Ectodermal cell (in vitro differentiated cells): ENCODE measurements at regions not wholly inside any gene's neighbourhood (a gene's known extent, or its start where the extent isn't known, plus 50 kb on each side); places are given as distances from the start of the nearest gene placed in this dataset.

Experiments used
- H3K27ac ChIP-seq: 2 replicates; pipeline ENCODE4 v1.7.0; 2013; ENCODE audit warnings: mild to moderate bottlenecking, low read depth, low read length; ENCODE audit not compliant: insufficient read depth, poor library complexity, severe bottlenecking
- H3K27me3 ChIP-seq: 2 replicates; pipeline ENCODE4 v1.7.0; 2013; ENCODE audit warnings: mild to moderate bottlenecking, low read length; ENCODE audit not compliant: insufficient read depth, control insufficient read depth, poor library complexity, severe bottlenecking
- H3K36me3 ChIP-seq: one replicate; pipeline ENCODE4 v1.7.0; 2013; ENCODE audit warnings: low read length; ENCODE audit not compliant: control insufficient read depth, insufficient read depth
- H3K4me1 ChIP-seq: one replicate; pipeline ENCODE4 v1.7.0; 2013; ENCODE audit warnings: low read length; ENCODE audit not compliant: control insufficient read depth, insufficient read depth
- H3K4me3 ChIP-seq: 2 replicates; pipeline ENCODE4 v1.7.0; 2013; ENCODE audit warnings: low read depth, low read length, control low read depth; ENCODE audit not compliant: insufficient read depth
- H3K9me3 ChIP-seq: 2 replicates; pipeline ENCODE4 v1.7.0; 2013; ENCODE audit warnings: mild to moderate bottlenecking, low read length, moderate library complexity; ENCODE audit not compliant: control insufficient read depth
- WGBS, 2 experiments: methylation state at CpG; one replicate each; pipeline ENCODE4 v1.1.7; 2013; ENCODE audit warnings: missing lambda C conversion rate in 2 of 2; 5-methylcytosine and 5-hydroxymethylcytosine counted together

DNA sequence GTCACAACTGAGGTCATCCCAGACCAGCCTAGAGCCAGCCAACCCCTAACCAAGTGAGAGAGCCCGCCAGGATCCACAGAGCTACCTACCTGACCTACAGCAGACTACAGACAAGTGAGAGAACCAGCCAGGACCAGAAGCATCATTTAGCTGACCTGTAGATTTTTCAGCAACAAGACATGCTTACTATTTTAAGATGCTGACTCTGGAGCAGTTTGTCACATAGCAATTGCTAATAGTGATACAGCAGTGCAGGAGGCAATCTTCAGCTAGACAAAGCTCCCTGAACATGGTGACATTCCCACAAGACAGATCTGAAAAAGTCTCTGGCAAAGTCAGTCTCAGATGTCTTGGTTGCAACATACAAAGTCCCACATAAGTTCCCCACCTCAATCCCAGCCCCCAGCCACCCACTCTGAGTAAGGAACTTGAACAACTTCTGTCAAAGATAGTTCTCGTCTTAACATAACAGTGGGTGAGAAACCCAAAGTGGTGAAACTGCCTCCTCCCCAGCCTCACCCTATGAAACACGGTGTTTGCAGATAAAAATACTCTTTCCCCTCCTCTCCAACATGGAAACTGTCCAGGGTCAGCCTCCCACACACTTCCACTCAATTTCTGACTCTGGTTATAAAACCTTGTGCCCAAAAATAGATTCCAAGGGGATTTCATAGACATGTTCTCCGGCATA lies 120.3 kb upstream of the SLC6A11 start:
- no peaks in the 10 kb centered on the region for H3K27me3 ChIP-seq
- H3K36me3 ChIP-seq: no peaks in the 10 kb centered on the region
- no peak overlapping the region for H3K4me3 ChIP-seq
- peaks cover 4% of the 10 kb centered on the region for H3K4me1 ChIP-seq
- H3K27ac ChIP-seq: no peak overlapping the region
- H3K9me3 ChIP-seq: no peaks in the 10 kb centered on the region
- 91 to 92% methylated on average over 4 of the region's 4 CpGs for WGBS, 2 experiments

DNA sequence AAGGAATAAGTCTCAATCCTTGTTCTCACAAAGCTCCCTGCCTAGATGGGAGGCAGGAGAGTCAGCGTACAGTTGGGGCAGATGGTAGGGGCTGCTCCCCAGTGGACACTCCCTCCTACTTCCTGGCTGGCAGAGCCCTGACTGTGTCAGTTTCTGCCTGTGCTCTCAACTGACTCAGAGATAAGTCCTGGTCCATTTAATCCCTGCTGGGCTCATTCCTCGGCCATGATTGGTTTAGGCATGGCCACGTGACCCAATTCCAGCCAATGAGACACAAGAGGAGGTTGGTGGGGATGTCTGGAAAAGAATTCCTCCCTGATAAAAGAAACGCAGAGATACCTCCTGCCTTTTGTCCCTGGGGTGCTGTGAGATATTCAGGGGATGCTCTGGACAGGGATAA lies 118.1 kb upstream of the SLC6A11 start:
- Histone ChIP-seq H3K27me3 (no peaks in the 10 kb centered on the region), H3K27ac (no peak overlapping the region), H3K9me3 (no peaks in the 10 kb centered on the region), H3K36me3 (no peaks in the 10 kb centered on the region), H3K4me3 (no peak overlapping the region), H3K4me1 (peaks cover 4% of the 10 kb centered on the region)
- WGBS, 2 experiments: 85 to 89% methylated on average over 4 of the region's 4 CpGs

DNA sequence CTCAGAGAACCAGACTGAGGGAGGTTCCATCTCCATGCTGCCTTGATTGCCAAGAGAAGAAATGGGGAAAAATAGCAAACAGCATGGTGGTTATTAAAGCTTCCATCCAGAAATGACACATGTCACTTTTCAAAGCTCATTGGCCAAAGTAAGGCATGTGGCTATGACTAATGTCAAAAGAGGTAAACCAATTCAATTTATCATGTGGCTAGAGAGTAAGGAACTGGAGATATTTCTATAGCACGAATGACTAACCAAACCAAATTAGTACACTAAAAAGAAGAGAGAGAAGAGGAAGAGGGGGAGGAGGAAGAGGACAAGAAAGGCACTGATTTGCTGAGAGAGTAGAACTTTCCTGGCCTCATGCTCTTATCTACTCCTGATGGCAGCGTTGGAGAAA lies 115.2 kb upstream of the SLC6A11 start:
- Histone ChIP-seq H3K36me3 (no peaks in the 10 kb centered on the region), H3K9me3 (no peaks in the 10 kb centered on the region)
- WGBS, 2 experiments: 89 to 97% methylated on average over 2 of the region's 2 CpGs

DNA sequence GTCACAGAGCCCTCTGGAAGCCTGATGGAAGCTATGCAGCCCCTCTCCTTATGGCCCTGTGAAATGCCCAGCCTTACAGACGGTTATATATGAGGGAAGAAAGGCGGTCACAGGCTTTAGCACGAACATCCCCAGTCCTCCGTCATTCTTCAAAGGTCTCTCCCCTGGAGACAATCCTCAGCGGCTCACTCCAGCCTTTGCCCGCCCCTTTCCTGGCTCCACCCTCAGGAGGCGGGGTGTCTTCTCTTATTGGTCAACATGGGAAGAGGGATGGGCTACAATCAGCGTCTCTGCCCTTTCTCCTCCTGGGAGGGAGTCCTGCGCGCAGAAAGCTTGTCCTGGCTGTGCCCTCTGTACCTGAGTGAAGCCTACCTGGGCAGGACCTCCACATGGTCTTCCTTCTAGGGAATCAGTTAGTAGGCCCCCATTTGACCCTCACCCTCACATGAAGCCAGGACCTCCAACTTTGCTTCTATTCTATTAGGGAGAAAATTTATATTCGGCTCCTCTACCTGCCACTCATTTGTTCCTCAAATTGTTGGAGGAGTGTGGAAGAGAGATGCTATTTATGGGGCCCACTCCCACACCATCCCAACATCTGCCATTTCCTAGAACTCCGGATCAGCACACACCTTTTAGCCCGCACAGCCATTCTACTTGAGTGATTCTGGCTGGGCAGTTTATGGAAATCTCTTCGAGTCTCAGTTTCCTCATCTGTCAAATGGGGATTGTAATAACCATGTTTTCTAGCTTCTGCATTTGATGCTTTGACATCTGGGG lies 112.9 kb upstream of the SLC6A11 start:
- Histone ChIP-seq H3K4me3 (no peak overlapping the region), H3K4me1 (peaks cover 7% of the 10 kb centered on the region), H3K27ac (no peak overlapping the region), H3K36me3 (no peaks in the 10 kb centered on the region), H3K9me3 (no peaks in the 10 kb centered on the region), H3K27me3 (peaks cover 37% of the 10 kb centered on the region)
- 27 to 33% methylated on average over 13 to 14 of the region's 14 CpGs for whole genome bisulfite sequencing, 2 experiments

More for the DNA sequence above, 115.2 kb upstream of the SLC6A11 start:
- peaks cover 15% of the 10 kb centered on the region for H3K27me3 ChIP-seq
- peaks cover 4% of the 10 kb centered on the region for H3K4me1 ChIP-seq
- no peak overlapping the region for H3K4me3 ChIP-seq
- no peak overlapping the region for H3K27ac ChIP-seq

DNA sequence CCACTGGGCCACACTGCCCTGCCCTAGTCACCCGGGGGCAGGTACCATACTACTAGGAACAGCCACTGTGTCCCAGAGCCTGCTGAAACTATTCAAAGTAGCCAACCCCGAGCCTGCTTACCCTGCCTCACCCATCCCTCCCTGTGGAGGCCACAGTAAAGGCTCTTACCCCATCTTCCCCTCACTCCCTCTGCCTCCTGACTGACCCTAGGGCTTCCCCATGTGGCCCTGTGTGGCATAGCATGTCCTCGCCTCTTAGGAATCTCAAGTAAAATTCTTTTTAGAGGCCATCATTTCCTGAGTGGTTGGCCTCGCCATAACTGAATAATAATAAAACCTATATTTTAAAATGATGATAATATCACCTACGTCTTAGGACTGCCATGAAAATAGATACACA lies 112.2 kb upstream of the SLC6A11 start:
- Histone ChIP-seq H3K27ac (no peak overlapping the region), H3K36me3 (no peaks in the 10 kb centered on the region), H3K4me1 (peaks cover 7% of the 10 kb centered on the region), H3K27me3 (peaks cover 44% of the 10 kb centered on the region), H3K4me3 (no peak overlapping the region), H3K9me3 (no peaks in the 10 kb centered on the region)
- 64 to 68% methylated on average over 4 of the region's 5 CpGs for WGBS, 2 experiments

DNA sequence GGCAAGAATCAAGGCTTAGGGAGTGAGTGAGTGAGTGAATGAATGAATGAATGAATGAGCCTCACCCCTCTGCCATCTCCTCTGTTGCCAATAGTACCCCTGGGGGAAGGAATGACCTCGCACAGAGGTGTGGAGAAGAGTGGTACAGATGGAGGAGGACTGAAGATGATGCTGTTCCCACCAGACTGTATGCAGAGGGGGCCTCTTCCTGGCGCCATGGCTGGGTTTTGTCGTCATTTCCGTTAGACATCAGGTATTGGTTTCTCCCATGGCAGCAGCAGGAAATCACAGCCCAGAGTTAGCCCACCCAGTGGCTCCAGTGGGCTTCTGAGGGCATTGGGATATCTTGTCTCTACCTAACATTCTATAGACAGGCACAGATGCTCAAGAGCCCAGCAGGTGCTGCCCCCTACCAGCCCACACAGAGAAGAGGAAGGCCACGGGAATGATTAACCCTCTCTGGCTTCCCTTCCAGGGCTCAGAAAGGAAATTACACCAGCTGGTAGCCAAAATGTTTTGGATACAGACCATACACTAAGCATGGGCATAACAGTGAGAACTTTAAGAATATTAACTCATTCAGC lies 109.8 kb upstream of the SLC6A11 start:
- Histone ChIP-seq H3K36me3 (no peaks in the 10 kb centered on the region), H3K4me1 (peaks cover 7% of the 10 kb centered on the region), H3K27ac (no peak overlapping the region), H3K9me3 (no peaks in the 10 kb centered on the region), H3K4me3 (no peak overlapping the region), H3K27me3 (peaks cover 58% of the 10 kb centered on the region)
- 54 to 60% methylated on average over 5 of the region's 5 CpGs for WGBS, 2 experiments

DNA sequence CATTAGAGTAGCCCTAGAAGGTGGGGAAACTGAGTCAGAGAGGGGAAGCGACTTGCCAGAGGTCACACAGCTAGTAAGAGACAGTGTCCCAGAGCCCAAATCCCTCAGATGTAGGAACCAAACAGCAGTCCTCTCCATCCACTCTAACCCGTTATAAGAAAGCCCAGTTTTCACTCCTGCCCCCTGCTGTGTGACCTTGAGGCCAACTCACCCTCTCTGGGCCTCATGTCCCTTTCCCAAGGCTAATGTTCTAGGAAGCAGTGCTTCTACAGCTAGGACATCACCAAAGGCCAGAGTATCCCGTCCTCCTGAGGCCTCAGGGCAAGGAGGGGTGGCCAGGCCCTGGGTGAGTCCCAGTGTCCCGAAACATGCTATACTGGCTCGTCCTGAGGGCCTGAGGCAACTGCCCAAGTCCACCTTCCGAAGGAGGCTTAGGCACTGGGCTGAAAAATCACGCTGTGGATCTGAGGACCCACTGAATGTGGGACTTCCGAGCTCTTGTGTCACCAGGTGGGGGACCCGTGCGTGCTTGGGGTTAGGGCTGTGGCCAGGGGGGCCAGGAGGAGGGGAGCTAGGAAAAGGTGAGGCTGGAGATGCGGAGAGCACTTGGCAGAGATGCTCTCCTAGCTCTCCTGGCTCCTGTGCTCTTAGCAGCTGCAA lies 109.2 kb upstream of the SLC6A11 start:
- Histone ChIP-seq H3K36me3 (no peaks in the 10 kb centered on the region), H3K27ac (no peak overlapping the region), H3K9me3 (no peaks in the 10 kb centered on the region), H3K27me3 (peaks cover 62% of the 10 kb centered on the region), H3K4me1 (peaks cover 7% of the 10 kb centered on the region), H3K4me3 (peak overlapping the region; percentile 24)
- WGBS, 2 experiments: 52 to 57% methylated on average over 11 of the region's 11 CpGs

DNA sequence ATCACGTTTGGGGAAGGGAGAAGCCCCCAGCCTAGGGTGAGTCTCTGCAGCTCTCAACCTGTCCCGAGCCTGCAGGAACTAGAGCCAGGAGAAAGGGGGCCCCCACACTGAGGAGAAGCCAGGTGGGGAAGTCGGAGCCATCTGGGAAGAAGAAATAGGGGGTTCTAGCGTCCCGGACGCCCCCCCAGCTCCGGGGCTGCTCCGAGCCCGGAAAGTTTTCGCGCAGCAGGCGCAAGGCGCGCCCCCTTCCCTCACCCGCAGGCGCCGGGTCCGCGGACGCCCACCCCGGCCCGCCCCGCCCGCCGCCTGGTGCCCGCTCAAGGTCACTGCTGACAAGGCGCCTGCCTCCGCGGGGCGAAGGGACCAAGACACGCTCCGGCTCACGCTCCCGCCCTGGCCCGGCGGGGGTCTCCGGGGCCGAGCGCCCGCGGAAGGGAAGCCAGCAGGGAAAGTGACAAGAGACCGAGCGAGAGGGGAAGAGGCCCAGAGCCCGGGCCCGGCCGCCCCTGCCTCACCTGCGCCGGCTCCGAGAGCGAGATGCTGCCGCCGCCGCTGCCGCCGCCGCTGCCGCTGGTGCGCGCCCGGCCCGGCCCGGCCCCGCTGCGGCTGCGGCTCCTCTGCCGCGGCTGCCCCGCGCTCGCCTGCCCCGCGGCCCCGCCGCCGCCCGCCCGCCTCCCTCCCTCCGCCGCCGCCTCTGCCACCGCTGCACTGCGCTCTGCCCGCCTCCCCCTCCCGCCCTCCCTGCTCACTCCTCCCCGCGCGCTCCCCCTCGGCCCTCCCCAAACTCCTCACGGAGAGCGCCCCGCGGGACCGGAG lies 108.4 kb upstream of the SLC6A11 start:
- WGBS, 2 experiments: 0 to 1% methylated on average over 81 to 88 of the region's 93 CpGs
- Histone ChIP-seq H3K4me3 (peak overlapping the region; percentile 24), H3K9me3 (no peaks in the 10 kb centered on the region), H3K27ac (no peak overlapping the region), H3K4me1 (peaks cover 7% of the 10 kb centered on the region), H3K27me3 (peaks cover 62% of the 10 kb centered on the region), H3K36me3 (no peaks in the 10 kb centered on the region)

DNA sequence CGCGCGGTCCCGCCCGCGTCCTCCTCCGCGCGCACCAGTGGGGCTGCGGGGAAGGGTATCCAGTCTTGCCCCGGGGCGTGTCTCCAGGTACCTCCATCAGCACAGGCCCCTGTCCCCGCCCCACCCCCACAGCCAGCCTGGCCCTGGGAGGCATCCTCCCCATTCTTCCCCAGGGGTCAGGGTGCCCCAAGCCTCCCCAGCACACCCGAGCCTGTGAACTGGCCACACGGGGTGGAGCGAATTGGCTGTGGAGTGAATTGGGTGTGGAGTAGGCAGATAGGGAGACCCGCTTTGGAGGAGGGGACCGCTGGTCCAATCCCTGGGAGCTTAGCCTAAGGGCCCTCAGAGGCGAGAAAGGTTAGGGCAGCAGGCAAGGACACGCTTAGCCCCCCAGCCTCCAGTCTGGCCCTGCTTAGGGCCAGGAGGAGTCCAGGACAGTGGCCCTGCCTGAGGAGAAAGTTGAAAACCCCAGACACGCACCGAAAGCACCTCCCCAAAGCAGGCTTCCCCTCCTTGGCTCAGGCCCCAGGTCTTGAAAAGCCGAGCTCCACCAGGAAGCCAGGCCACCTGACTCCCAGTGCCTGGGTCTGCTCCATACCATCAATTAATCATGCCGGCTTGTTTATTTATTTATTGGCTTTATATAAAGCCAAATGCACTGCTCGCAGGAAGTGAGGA lies 107.7 kb upstream of the SLC6A11 start:
- H3K36me3 ChIP-seq: no peaks in the 10 kb centered on the region
- H3K4me1 ChIP-seq: peaks cover 7% of the 10 kb centered on the region
- 23 to 27% methylated on average over 24 to 25 of the region's 25 CpGs for WGBS, 2 experiments
- peak overlapping the region; percentile 20 for H3K4me3 ChIP-seq
- no peaks in the 10 kb centered on the region for H3K9me3 ChIP-seq
- no peak overlapping the region for H3K27ac ChIP-seq
- H3K27me3 ChIP-seq: peaks cover 62% of the 10 kb centered on the region
